ENCODE measurements at regions not wholly inside any gene's neighbourhood (a gene's known extent, or its start where the extent isn't known, plus 50 kb on each side); places are given as distances from the start of the nearest gene placed in this dataset.
A peak's percentile ranks its signal among the peaks of the same experiment; 100 is the strongest.

- Mint-ChIP-seq H3K4me3 (no peak overlapping the region), H3K9me3 (peaks cover 0 to 2% of the 10 kb centered on the region in 2 experiments; a peak in 1 of 5 replicates), H3K27ac (no peak overlapping the region), H3K27me3 (ENCODE audit: low read depth) (peaks cover 2% of the 10 kb centered on the region; the same call in 1 of the 2 replicates), H3K36me3 (ENCODE audit: insufficient read depth in 1 of 3, low read depth in 3 of 3) (peaks cover 0 to 8% (median 1%) of the 10 kb centered on the region in 3 experiments; a peak in 1 of 7 replicates), H3K4me1 (peaks cover 0 to 4% of the 10 kb centered on the region in 2 experiments; a peak in 1 of 4 replicates)
- no peak overlapping the region for H2BK20ac ChIP-seq (ENCODE audit: low read depth, low read length, poor library complexity, severe bottlenecking)
- no peaks in the 10 kb centered on the region for H3K79me1 ChIP-seq (ENCODE audit: insufficient read depth, low read depth, low read length, poor library complexity, severe bottlenecking)
- no peak for TF ChIP-seq CTCF (conservative IDR thresholded peaks at IDR 0.05)
- no peaks in the 10 kb centered on the region for H3K9me3 ChIP-seq (ENCODE audit: control insufficient read depth, low read depth, low read length)
- no peak overlapping the region for H2BK5ac ChIP-seq (ENCODE audit: insufficient read length, low read length)
- H4K5ac ChIP-seq (ENCODE audit: insufficient read length, low read depth, low read length) = no peak overlapping the region
- H2AFZ ChIP-seq (ENCODE audit: low read length) = peak overlapping the region; percentile 64
- no peak overlapping the region for H3T11ph ChIP-seq (ENCODE audit: low read length)
- no peaks in the 10 kb centered on the region; the same call in 1 of the 2 replicates for H3K4me1 ChIP-seq (ENCODE audit: insufficient read depth, low read length)
- H3K27ac ChIP-seq (ENCODE audit: insufficient read length, low read depth, low read length) = no peak overlapping the region
- no peak overlapping the region for H3K23ac ChIP-seq (ENCODE audit: insufficient read length, low read depth, low read length)
- no peak overlapping the region for H2BK12ac ChIP-seq (ENCODE audit: insufficient read length, low read depth, low read length)
- H4K91ac ChIP-seq (ENCODE audit: insufficient read length, low read depth, low read length) = no peak overlapping the region
- peak; percentile 38 for DNase-seq
- no peak overlapping the region for H4K8ac ChIP-seq (replicated peaks; ENCODE audit: insufficient read length, low read depth, low read length)
- no peak overlapping the region for H3K4ac ChIP-seq (ENCODE audit: low read depth, low read length)
- H3K18ac ChIP-seq (ENCODE audit: insufficient read length, low read depth, low read length) = no peak overlapping the region
- no peak overlapping the region for H2BK15ac ChIP-seq (ENCODE audit: low read depth, low read length)
- H3K14ac ChIP-seq (ENCODE audit: insufficient read depth, low read length) = no peak overlapping the region
- no peak overlapping the region for H3K9ac ChIP-seq (ENCODE audit: extremely low read depth, insufficient read length, low read length)
- no peak overlapping the region for H3K4me2 ChIP-seq (ENCODE audit: insufficient read depth, insufficient read length, low read length)
- no peaks in the 10 kb centered on the region for H3K27me3 ChIP-seq (ENCODE audit: insufficient read depth, low read length)
- H3K23me2 ChIP-seq (ENCODE audit: insufficient read length, low read depth, low read length, poor library complexity, severe bottlenecking) = no peaks in the 10 kb centered on the region
- H3K79me2 ChIP-seq (ENCODE audit: insufficient read depth, low read length) = no peaks in the 10 kb centered on the region
- no peak overlapping the region for H2BK120ac ChIP-seq (ENCODE audit: low read depth, low read length, poor library complexity, severe bottlenecking)
- WGBS (ENCODE audit: extremely low coverage, insufficient read length, low lambda C conversion rate) = no CpG with 5 or more reads among the region's 5 CpGs
- no peak overlapping the region for H3K56ac ChIP-seq (ENCODE audit: insufficient read length, low read depth, low read length)
- no peak overlapping the region for H2AK5ac ChIP-seq (ENCODE audit: insufficient read length, low read length)
- H4K20me1 ChIP-seq (ENCODE audit: control insufficient read depth, insufficient read depth, insufficient read length) = no peaks in the 10 kb centered on the region
Measured at GRCh38 chr5:14061106-14061505, 82.0 kb upstream of the TRIO start.

Measured in H9 (cell line).